GM21619 (cell line): ENCODE measurements at regions not wholly inside any gene's neighbourhood (a gene's known extent, or its start where the extent isn't known, plus 50 kb on each side); places are given as distances from the start of the nearest gene placed in this dataset.
"Not testable (repeated sequence)": the region's sequence is repeated elsewhere in the genome, so short reads cannot be mapped to it uniquely, and the experiment has no call there.

Experiments used
- ATAC-seq: cut with Tn5 transposase; IDR thresholded peaks from one replicate; pipeline ENCODE4 v1.9.1; 2021; ENCODE audit not compliant: unreplicated experiment

- ATAC-seq: no peak
Measured at GRCh38 chr12:11978726-11979384, 91.9 kb upstream of the BCL2L14 start.

- no peak for ATAC-seq
Measured at GRCh38 chr12:11980115-11980514, 90.6 kb upstream of the BCL2L14 start.

GRCh38 chr12:11981121-11981733, 89.5 kb upstream of the BCL2L14 start:
- peak; percentile 89 for ATAC-seq

- ATAC-seq: no peak
Measured at GRCh38 chr12:11984417-11984816, 86.3 kb upstream of the BCL2L14 start.

- ATAC-seq: no peak
Measured at GRCh38 chr12:11986165-11986564, 84.6 kb upstream of the BCL2L14 start.

- no peak for ATAC-seq
Measured at GRCh38 chr12:11987901-11988300, 82.8 kb upstream of the BCL2L14 start.

- ATAC-seq: no peak
Measured at GRCh38 chr12:11991604-11992003, 79.1 kb upstream of the BCL2L14 start.

- no peak for ATAC-seq
Measured at GRCh38 chr12:11992515-11992914, 78.2 kb upstream of the BCL2L14 start.

GRCh38 chr12:11998307-11998943, 72.3 kb upstream of the BCL2L14 start:
- ATAC-seq: not testable (repeated sequence)

GRCh38 chr12:11998944-11999315, 71.8 kb upstream of the BCL2L14 start:
- no peak for ATAC-seq

- no peak for ATAC-seq
Measured at GRCh38 chr12:12003609-12004008, 67.1 kb upstream of the BCL2L14 start.

- ATAC-seq: no peak
Measured at GRCh38 chr12:12004524-12004923, 66.2 kb upstream of the BCL2L14 start.

- no peak for ATAC-seq
Measured at GRCh38 chr12:12007001-12007712, 63.6 kb upstream of the BCL2L14 start.

- no peak for ATAC-seq
Measured at GRCh38 chr12:12007713-12008231, 63.0 kb upstream of the BCL2L14 start.

- no peak for ATAC-seq
Measured at GRCh38 chr12:12008232-12008850, 62.4 kb upstream of the BCL2L14 start.

GRCh38 chr12:12008931-12009611, 61.7 kb upstream of the BCL2L14 start:
- ATAC-seq: peak; percentile 52

GRCh38 chr12:12009749-12010276, 60.9 kb upstream of the BCL2L14 start:
- not testable (repeated sequence) for ATAC-seq

GRCh38 chr12:12010277-12011039, 60.3 kb upstream of the BCL2L14 start:
- peak; percentile 58 for ATAC-seq

- ATAC-seq: no peak
Measured at GRCh38 chr12:12011880-12012260, 58.9 kb upstream of the BCL2L14 start.
